Heart right ventricle (tissue), 16 donors: ENCODE measurements at regions not wholly inside any gene's neighbourhood (a gene's known extent, or its start where the extent isn't known, plus 50 kb on each side); places are given as distances from the start of the nearest gene placed in this dataset.

Experiments used
- ATAC-seq, 8 donors: fragments of 200-7000 bp; cut with Tn5 transposase; one replicate each; pipeline ENCODE4 v1.9.1; 2020; ENCODE audit warnings: mild to moderate bottlenecking in 8 of 8, moderate library complexity in 8 of 8, moderate number of reproducible peaks in 1 of 8
- DNase-seq, 2 donors: peaks; one replicate each; pipeline ENCODE4 v3.0.0-alpha.2; 2020
- H3K27ac ChIP-seq, 10 donors: fragments of 200-600 bp; sonication (generic) in 2 of 10; one replicate each; pipeline versions ENCODE4 v1.5.0 to v1.8.0; 2020 to 2022; ENCODE audit warnings: mild to moderate bottlenecking in 3 of 10
- H3K27me3 ChIP-seq, 7 donors: fragments of 200-600 bp; one replicate each; pipeline ENCODE4 v1.8.0; 2021 to 2022; ENCODE audit warnings: mild to moderate bottlenecking in 2 of 7
- H3K36me3 ChIP-seq, 9 donors: fragments of 200-600 bp; sonication (generic) in 1 of 9; one replicate each; pipeline versions ENCODE4 v1.5.0 to v1.8.0; 2020 to 2022; ENCODE audit warnings: mild to moderate bottlenecking in 2 of 9
- H3K4me1 ChIP-seq, 9 donors: fragments of 200-600 bp; sonication (generic) in 1 of 9; one replicate each; pipeline versions ENCODE4 v1.5.0 to v1.8.0; 2020 to 2022; ENCODE audit warnings: mild to moderate bottlenecking in 4 of 9
- H3K4me3 ChIP-seq, 10 donors: fragments of 200-600 bp; sonication (generic) in 2 of 10; one replicate each; pipeline versions ENCODE4 v1.5.0 to v1.8.0; 2020 to 2022; ENCODE audit warnings: mild to moderate bottlenecking in 7 of 10, moderate library complexity in 2 of 10
- H3K9me3 ChIP-seq, 11 donors: fragments of 200-600 bp in 10 of 11; sonication (generic) in 2 of 11; one replicate each; pipeline versions ENCODE4 v1.5.0 to v1.8.0; 2013 to 2022; ENCODE audit warnings: mild to moderate bottlenecking in 2 of 11, control low read depth in 1 of 11, moderate library complexity in 1 of 11
- CTCF ChIP-seq, 9 donors: fragments of 200-600 bp; sonication (generic) in 2 of 9; IDR thresholded peaks; one replicate each; pipeline versions ENCODE4 v1.5.0 to v1.8.0; 2021 to 2022; ENCODE audit warnings: antibody characterized with exemption in 9 of 9, mild to moderate bottlenecking in 5 of 9, moderate library complexity in 1 of 9
- WGBS, 2 donors: extraction: QIAGEN DNeasy Blood & Tissue Kit; methylation state at CpG; one replicate each; pipeline ENCODE4 v1.1.7; 2013; ENCODE audit warnings: inconsistent platforms in 1 of 2; 5-methylcytosine and 5-hydroxymethylcytosine counted together
- intact Hi-C, 10 donors: fragments of 100-400 bp; cut with DNase I; formaldehyde crosslinking; loops; one replicate each; pipeline versions ENCODE4 v1.11.1 to v1.14.2; 2022
- donor health status: Arrhythmogenic right ventricular cardiomyopathy.
- donor health status: ischemic (EF 13 %, LVEDD 7.1; RV severe dilation, severe dysfunction).
- donor health status: healthy with polysubstance abuse.
- donor health status: DM: no; HTN: yes; CAD: no.
- donor health status: DM: no; HTN: no; CAD: no.
- donor health status: ischemic (EF 25% LVEDD 6.9; RV normal size, moderate dysfunction).
- donor health status: ischemic (EF 25% LVEDD 5.7; RV mildly dilated, moderate dysfunction).
- donor health status: healthy.
- donor health status: DM: yes; HTN: yes; CAD: no.
- donor health status: Ischemic cardiomyopathy.
- donor health status: ischemic (EF 35%, LVEDD 5.7; RV mildly dilated, moderate dysfunction).
- donor health status: nonischemic (EF 11% LVEDD 7.7; RV severe dilation, severe dysfunction).
- donor health status: DM: yes; HTN: yes; CAD: no.
- donor health status: PGD.
- donor health status: ischemic (EF 29% LVEDD 5.4; RV normal size, mild dysfunction).
- donor health status: nonischemic (EF 23%, LVEDD 6.1; RV moderate dilation, normal function).

GRCh38 chr13:32903720-32904119, 112.5 kb upstream of the KL start:
- WGBS, 2 donors = 72 to 76% methylated on average over 5 of the region's 5 CpGs
- ATAC-seq (peak in 6 of 8 donors; percentile 25 to 70 (median 34)), DNase-seq (no peak)
- Histone ChIP-seq H3K27ac (peak overlapping the region in 7 of 10 donors; percentile 9 to 85 (median 49)), H3K27me3 (no peaks in the 10 kb centered on the region), H3K4me3 (no peak overlapping the region), H3K36me3 (no peaks in the 10 kb centered on the region), H3K4me1 (peaks cover 0 to 19% (median 3%) of the 10 kb centered on the region in 9 donors), H3K9me3 (no peaks in the 10 kb centered on the region)
- no peak for TF ChIP-seq CTCF (IDR thresholded peaks at IDR 0.05)
- intact Hi-C loops = loop anchor here in 1 of 10 donors (10.0 kb wide), 1 partner anchor 219 kb away; no protein-coding TSS in a partner anchor

GRCh38 chr13:32904266-32904665, 112.0 kb upstream of the KL start:
- peaks cover 0 to 19% (median 3%) of the 10 kb centered on the region in 9 donors for H3K4me1 ChIP-seq
- no peak for TF ChIP-seq CTCF (IDR thresholded peaks at IDR 0.05)
- ATAC-seq (peak in 2 of 8 donors; percentile 2 to 10), DNase-seq (no peak)
- intact Hi-C loops = loop anchor here in 1 of 10 donors (10.0 kb wide), 1 partner anchor 219 kb away; no protein-coding TSS in a partner anchor
- H3K27me3 ChIP-seq = no peaks in the 10 kb centered on the region
- H3K4me3 ChIP-seq = no peak overlapping the region
- no peaks in the 10 kb centered on the region for H3K9me3 ChIP-seq
- H3K27ac ChIP-seq = peak overlapping the region in 6 of 10 donors; percentile 0 to 71 (median 22)
- H3K36me3 ChIP-seq = no peaks in the 10 kb centered on the region
- WGBS, 2 donors = 77 to 85% methylated on average over 2 of the region's 2 CpGs

GRCh38 chr13:32905063-32905863, 111.0 kb upstream of the KL start:
- H3K27me3 ChIP-seq = no peaks in the 10 kb centered on the region
- H3K4me1 ChIP-seq = peaks cover 0 to 19% (median 3%) of the 10 kb centered on the region in 9 donors
- H3K27ac ChIP-seq = peak overlapping the region in 6 of 10 donors; percentile 0 to 64 (median 37)
- 69 to 78% methylated on average over 6 of the region's 6 CpGs for WGBS, 2 donors
- no peaks in the 10 kb centered on the region for H3K9me3 ChIP-seq
- no peak overlapping the region for H3K4me3 ChIP-seq
- no peak for DNase-seq
- ATAC-seq = no peak
- intact Hi-C loops = loop anchor here in 2 of 10 donors (5.0 to 10.0 kb wide), 2 partner anchors 220 to 318 kb away; partner anchors contain the start of gene PDS5B (in 1 of the 2)
- TF ChIP-seq CTCF (IDR thresholded peaks at IDR 0.05) = no peak
- no peaks in the 10 kb centered on the region for H3K36me3 ChIP-seq

GRCh38 chr13:32905864-32906180, 110.4 kb upstream of the KL start:
- no peak overlapping the region for H3K4me3 ChIP-seq
- peak overlapping the region in 3 of 10 donors; percentile 20 to 64 (median 43) for H3K27ac ChIP-seq
- peaks cover 0 to 19% (median 3%) of the 10 kb centered on the region in 9 donors for H3K4me1 ChIP-seq
- H3K9me3 ChIP-seq = no peaks in the 10 kb centered on the region
- no peak for TF ChIP-seq CTCF (IDR thresholded peaks at IDR 0.05)
- ATAC-seq (peak in 5 of 8 donors; percentile 50 to 59 (median 54)), DNase-seq (peak in 1 of 2 donors; percentile 49)
- WGBS, 2 donors = 54% methylated on average over 4 of the region's 4 CpGs
- no peaks in the 10 kb centered on the region for H3K27me3 ChIP-seq
- intact Hi-C loops = loop anchor here in 2 of 10 donors (5.0 to 10.0 kb wide), 2 partner anchors 221 to 319 kb away; partner anchors contain the start of gene PDS5B (in 1 of the 2)
- H3K36me3 ChIP-seq = no peaks in the 10 kb centered on the region
